Right lobe of liver (tissue), 4 donors: ENCODE measurements at regions not wholly inside any gene's neighbourhood (a gene's known extent, or its start where the extent isn't known, plus 50 kb on each side); places are given as distances from the start of the nearest gene placed in this dataset.

Experiments
- POLR2A ChIP-seq: fragments of 450-650 bp; IDR thresholded peaks from one replicate; pipeline ENCODE4 v1.6.1; 2017; ENCODE audit warnings: antibody characterized with exemption, mild to moderate bottlenecking
- TF ChIP-seq, protein P1 (sequence below), 4 donors: fragments of 200-600 bp in 3 of 4; fragments of 450-650 bp in 1 of 4; IDR thresholded peaks; one replicate each; pipeline versions ENCODE4 v1.5.1 to v1.8.0; 2016 to 2022; ENCODE audit warnings: antibody characterized with exemption in 4 of 4, mild to moderate bottlenecking in 2 of 4
- donor health status: DM: no; HTN: no; CAD: no.
- donor health status: DM: no; HTN: no; CAD: no.
- donor health status: DM: no; HTN: yes; CAD: no.

DNA sequence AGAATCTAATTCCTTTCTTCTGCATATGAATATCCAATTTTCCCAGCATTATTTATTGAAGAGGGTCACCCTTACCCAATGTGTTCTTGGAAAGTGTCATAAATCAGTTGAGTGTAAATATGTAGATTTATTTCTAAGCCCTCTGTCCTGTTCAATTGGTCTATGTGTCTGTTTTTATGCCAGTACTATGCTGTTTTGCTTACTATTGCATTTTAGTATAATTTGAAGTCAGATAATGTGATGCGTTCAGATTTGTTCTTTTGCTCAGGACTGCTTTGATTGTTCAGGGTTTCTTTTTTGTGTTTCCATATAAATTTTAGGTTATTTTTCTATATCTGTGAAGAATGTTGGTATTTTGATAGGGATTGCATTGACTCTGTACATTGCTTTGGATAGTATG is 420.4 kb upstream of the MIS18BP1 start:
- TF ChIP-seq POLR2A = no peak
- TF ChIP-seq, protein P1, sequence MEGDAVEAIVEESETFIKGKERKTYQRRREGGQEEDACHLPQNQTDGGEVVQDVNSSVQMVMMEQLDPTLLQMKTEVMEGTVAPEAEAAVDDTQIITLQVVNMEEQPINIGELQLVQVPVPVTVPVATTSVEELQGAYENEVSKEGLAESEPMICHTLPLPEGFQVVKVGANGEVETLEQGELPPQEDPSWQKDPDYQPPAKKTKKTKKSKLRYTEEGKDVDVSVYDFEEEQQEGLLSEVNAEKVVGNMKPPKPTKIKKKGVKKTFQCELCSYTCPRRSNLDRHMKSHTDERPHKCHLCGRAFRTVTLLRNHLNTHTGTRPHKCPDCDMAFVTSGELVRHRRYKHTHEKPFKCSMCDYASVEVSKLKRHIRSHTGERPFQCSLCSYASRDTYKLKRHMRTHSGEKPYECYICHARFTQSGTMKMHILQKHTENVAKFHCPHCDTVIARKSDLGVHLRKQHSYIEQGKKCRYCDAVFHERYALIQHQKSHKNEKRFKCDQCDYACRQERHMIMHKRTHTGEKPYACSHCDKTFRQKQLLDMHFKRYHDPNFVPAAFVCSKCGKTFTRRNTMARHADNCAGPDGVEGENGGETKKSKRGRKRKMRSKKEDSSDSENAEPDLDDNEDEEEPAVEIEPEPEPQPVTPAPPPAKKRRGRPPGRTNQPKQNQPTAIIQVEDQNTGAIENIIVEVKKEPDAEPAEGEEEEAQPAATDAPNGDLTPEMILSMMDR (IDR thresholded peaks at IDR 0.05) = no peak
